ENCODE measurements at regions not wholly inside any gene's neighbourhood (a gene's known extent, or its start where the extent isn't known, plus 50 kb on each side); places are given as distances from the start of the nearest gene placed in this dataset.

- Mint-ChIP-seq H3K4me3 (ENCODE audit: low read depth) (no peak overlapping the region), H3K27ac (no peak overlapping the region), H3K27me3 (no peaks in the 10 kb centered on the region), H3K36me3 (ENCODE audit: insufficient read depth) (peaks cover 6% of the 10 kb centered on the region), H3K9me3 (ENCODE audit: low read depth) (peaks cover 5% of the 10 kb centered on the region), H3K4me1 (ENCODE audit: low read depth) (no peaks in the 10 kb centered on the region)
- no peak for DNase-seq (ENCODE audit: low spot score, unreplicated experiment)
- TF ChIP-seq CTCF (IDR thresholded peaks at IDR 0.05; ENCODE audit: unreplicated experiment) = no peak
Observed at GRCh38 chr2:3132466-3132865, 245.2 kb downstream of the EIPR1 start.

- no peak for TF ChIP-seq CTCF (IDR thresholded peaks at IDR 0.05; ENCODE audit: unreplicated experiment)
- Mint-ChIP-seq H3K27ac (no peak overlapping the region), H3K9me3 (ENCODE audit: low read depth) (peaks cover 5% of the 10 kb centered on the region), H3K4me3 (ENCODE audit: low read depth) (no peak overlapping the region), H3K27me3 (no peaks in the 10 kb centered on the region), H3K4me1 (ENCODE audit: low read depth) (no peaks in the 10 kb centered on the region), H3K36me3 (ENCODE audit: insufficient read depth) (peaks cover 6% of the 10 kb centered on the region)
- no peak for DNase-seq (ENCODE audit: low spot score, unreplicated experiment)
Observed at GRCh38 chr2:3131636-3132326, 245.8 kb downstream of the EIPR1 start.

DNA sequence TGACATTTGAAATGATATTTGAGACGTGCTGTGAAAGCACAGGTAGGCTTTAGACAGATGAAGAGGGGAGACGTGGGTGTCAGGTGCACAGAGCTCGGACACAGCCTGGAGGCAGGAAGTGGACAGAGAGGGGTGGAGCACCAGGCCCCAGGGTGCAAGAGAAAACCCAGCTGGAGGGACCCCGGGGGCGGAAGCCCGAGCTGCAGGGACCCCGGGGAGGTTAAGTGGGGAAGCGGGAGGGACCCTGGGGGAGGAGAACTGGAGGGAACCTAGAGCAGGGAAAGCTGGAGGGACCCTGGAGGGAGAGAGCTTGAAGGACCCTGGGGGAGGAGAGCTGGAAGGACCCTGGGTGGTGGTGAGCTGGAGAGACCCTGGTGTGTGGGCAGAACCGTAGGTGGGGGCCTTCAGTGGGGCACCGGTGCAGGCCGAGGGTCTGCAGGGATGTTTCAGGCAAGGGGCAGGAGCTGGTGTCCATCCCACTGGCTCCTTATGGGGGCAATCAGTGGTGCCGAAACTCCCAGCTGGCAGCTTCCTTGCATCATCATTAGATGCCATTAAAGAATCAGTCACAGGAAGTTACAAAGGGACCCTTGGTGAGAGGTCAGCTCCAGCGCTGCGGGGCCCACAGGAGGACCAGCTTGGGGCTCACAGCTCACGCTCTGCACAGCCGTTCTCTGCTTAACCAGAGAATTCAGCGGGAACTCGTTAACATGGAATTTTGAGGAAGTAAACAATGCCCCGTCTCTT lies 246.6 kb downstream of the EIPR1 start:
- Mint-ChIP-seq H3K27ac (no peak overlapping the region), H3K4me1 (ENCODE audit: low read depth) (no peaks in the 10 kb centered on the region), H3K27me3 (no peaks in the 10 kb centered on the region), H3K9me3 (ENCODE audit: low read depth) (peaks cover 5% of the 10 kb centered on the region), H3K4me3 (ENCODE audit: low read depth) (no peak overlapping the region), H3K36me3 (ENCODE audit: insufficient read depth) (peaks cover 6% of the 10 kb centered on the region)
- no peak for TF ChIP-seq CTCF (IDR thresholded peaks at IDR 0.05; ENCODE audit: unreplicated experiment)
- DNase-seq (ENCODE audit: low spot score, unreplicated experiment) = no peak

GRCh38 chr2:3130444-3130843 lies 247.2 kb downstream of the EIPR1 start:
- Mint-ChIP-seq H3K4me1 (ENCODE audit: low read depth) (no peaks in the 10 kb centered on the region), H3K36me3 (ENCODE audit: insufficient read depth) (peaks cover 2% of the 10 kb centered on the region), H3K27ac (no peak overlapping the region), H3K9me3 (ENCODE audit: low read depth) (peaks cover under 1% of the 10 kb centered on the region), H3K27me3 (no peaks in the 10 kb centered on the region), H3K4me3 (ENCODE audit: low read depth) (no peak overlapping the region)
- DNase-seq (ENCODE audit: low spot score, unreplicated experiment) = no peak
- no peak for TF ChIP-seq CTCF (IDR thresholded peaks at IDR 0.05; ENCODE audit: unreplicated experiment)

DNA sequence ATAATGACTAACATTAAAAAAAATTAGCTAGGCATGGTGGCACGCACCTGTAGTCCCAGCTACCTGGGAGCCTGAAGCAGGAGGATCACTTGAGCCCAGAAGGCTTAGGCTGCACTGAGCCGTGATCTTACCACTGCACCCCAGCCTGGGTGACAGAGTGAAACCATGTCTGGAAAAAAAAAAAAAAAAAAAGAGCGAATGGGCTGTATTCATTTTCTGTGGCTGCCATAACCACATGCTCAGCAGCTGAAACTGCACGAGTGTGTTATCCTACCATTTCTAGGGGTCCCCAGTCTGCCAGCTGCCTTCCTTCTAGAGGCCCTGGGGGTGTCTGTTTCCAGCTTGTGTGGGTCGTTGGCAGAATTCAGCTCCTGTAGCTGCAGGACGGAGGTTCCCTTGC lies 247.8 kb downstream of the EIPR1 start:
- Mint-ChIP-seq H3K27ac (no peak overlapping the region), H3K9me3 (ENCODE audit: low read depth) (no peaks in the 10 kb centered on the region), H3K4me1 (ENCODE audit: low read depth) (no peaks in the 10 kb centered on the region), H3K36me3 (ENCODE audit: insufficient read depth) (no peaks in the 10 kb centered on the region), H3K4me3 (ENCODE audit: low read depth) (no peak overlapping the region), H3K27me3 (no peaks in the 10 kb centered on the region)
- DNase-seq (ENCODE audit: low spot score, unreplicated experiment) = no peak
- no peak for TF ChIP-seq CTCF (IDR thresholded peaks at IDR 0.05; ENCODE audit: unreplicated experiment)

All from progenitor cell of endocrine pancreas (in vitro differentiated cells).